A549 (cell line): ENCODE measurements at regions not wholly inside any gene's neighbourhood (a gene's known extent, or its start where the extent isn't known, plus 50 kb on each side); places are given as distances from the start of the nearest gene placed in this dataset.

Experiments used
- ATAC-seq, 2 experiments: fragments of 200-7000 bp in 1 of 2; fragments of >200 bp in 1 of 2; cut with Nextera tagmentation in 1 of 2; cut with Tn5 transposase in 1 of 2; 3 replicates each; pipeline versions ENCODE4 v1.8.0 to v1.9.1; 2018 to 2020; ENCODE audit warnings: mild to moderate bottlenecking in 1 of 2, moderate library complexity in 1 of 2
- CTCF ChIA-PET: fragments of 300-600 bp; sonication (Branson Sonifier 250); formaldehyde crosslinking; extraction: SDS; loops from one replicate; lab custom pipeline; 2021; ENCODE audit warnings: antibody characterized with exemption, inconsistent platforms; lab: Yijun Ruan, JAX
- POLR2A ChIA-PET: fragments of 350-600 bp; formaldehyde crosslinking; extraction: SDS; loops from one replicate; lab custom pipeline; 2021; ENCODE audit warnings: antibody characterized with exemption, inconsistent platforms; lab: Yijun Ruan, JAX
- DNase-seq, 2 experiments: peaks; one replicate each; pipeline versions ENCODE4 v3.0.0 to v3.0.0-alpha.2; 2011 to 2016; ENCODE audit warnings: low read depth in 1 of 2, low spot score in 1 of 2
- FAIRE-seq: peaks from 2 replicates; lab custom pipeline; 2011; peaks lifted over from hg19 to GRCh38; lab: Jason Lieb, UNC
- H3K27ac ChIP-seq, 2 experiments: fragments of >200 bp; sonication (Bioruptor Twin); formaldehyde crosslinking; 3 replicates each; pipeline ENCODE4 v1.5.1; 2016 to 2017
- H3K4me1 ChIP-seq: fragments of >200 bp; sonication (Bioruptor Twin); formaldehyde crosslinking; 3 replicates; pipeline ENCODE4 v1.6.1; 2016
- H3K4me2 ChIP-seq: fragments of >200 bp; sonication (Bioruptor Twin); formaldehyde crosslinking; 3 replicates; pipeline ENCODE4 v1.6.1; 2016
- H3K4me3 ChIP-seq: fragments of >200 bp; sonication (Bioruptor Twin); formaldehyde crosslinking; 3 replicates; pipeline ENCODE4 v1.5.1; 2016
- H3K9me3 ChIP-seq: fragments of >200 bp; sonication (Bioruptor Twin); formaldehyde crosslinking; 3 replicates; pipeline ENCODE4 v1.6.1; 2016
- ATOH8 ChIP-seq: fragments of 250-450 bp; sonication (Bioruptor Pico); IDR thresholded peaks from 2 replicates; pipeline ENCODE4 v1.5.0; 2020; ENCODE audit warnings: low read depth, mild to moderate bottlenecking, moderate library complexity
- BHLHE40 ChIP-seq: IDR thresholded peaks from 2 replicates; pipeline ENCODE4 v1.6.1; 2012; ENCODE audit warnings: low read depth, low read length, inconsistent platforms
- CBX8 ChIP-seq: fragments of 200-600 bp; sonication (generic); IDR thresholded peaks from 2 replicates; pipeline ENCODE4 v1.6.1; 2016
- EHF ChIP-seq: fragments of 250-450 bp; sonication (Bioruptor Pico); IDR thresholded peaks from 2 replicates; pipeline ENCODE4 v1.5.0; 2020; ENCODE audit warnings: mild to moderate bottlenecking
- FOSB ChIP-seq: fragments of 250-450 bp; sonication (Bioruptor Pico); IDR thresholded peaks from 2 replicates; pipeline ENCODE4 v1.5.0; 2020; ENCODE audit warnings: mild to moderate bottlenecking, moderate library complexity
- FOSL2 ChIP-seq, 2 experiments: fragments of 450-650 bp in 1 of 2; fragments of >200 bp in 1 of 2; sonication (Bioruptor Twin) in 1 of 2; formaldehyde crosslinking; IDR thresholded peaks; 2 replicates each; pipeline versions ENCODE4 v1.5.0 to v1.6.1; 2016 to 2020; ENCODE audit warnings: mild to moderate bottlenecking in 1 of 2, moderate library complexity in 1 of 2
- HES2 ChIP-seq: fragments of >200 bp; sonication (Bioruptor Twin); formaldehyde crosslinking; IDR thresholded peaks from 2 replicates; pipeline ENCODE4 v1.6.1; 2016
- HMGXB4 ChIP-seq: fragments of 250-450 bp; sonication (Bioruptor Pico); IDR thresholded peaks from 2 replicates; pipeline ENCODE4 v1.5.0; 2021; ENCODE audit warnings: mild to moderate bottlenecking, moderate library complexity, borderline replicate concordance
- JUNB ChIP-seq: fragments of >200 bp; sonication (Bioruptor Twin); formaldehyde crosslinking; IDR thresholded peaks from 2 replicates; pipeline ENCODE4 v1.6.1; 2016
- MAX ChIP-seq: IDR thresholded peaks from 2 replicates; pipeline ENCODE4 v1.6.1; 2012
- MAZ ChIP-seq: fragments of 150-350 bp; IDR thresholded peaks from 2 replicates; pipeline ENCODE4 v1.6.1; 2014; ENCODE audit warnings: antibody characterized with exemption, low read depth, low read length, borderline replicate concordance
- RAD21 ChIP-seq, 2 experiments: fragments of >200 bp in 1 of 2; sonication (Bioruptor Twin) in 1 of 2; formaldehyde crosslinking in 1 of 2; IDR thresholded peaks in 1 of 2; conservative IDR thresholded peaks in 1 of 2; 2 replicates in 1 of 2; 3 replicates in 1 of 2; pipeline ENCODE4 v1.6.1; 2012 to 2018; ENCODE audit warnings: inconsistent platforms in 1 of 2
- RCOR1 ChIP-seq: fragments of 150-350 bp; IDR thresholded peaks from 2 replicates; pipeline ENCODE4 v1.6.1; 2014; ENCODE audit warnings: antibody characterized with exemption, low read length, low read depth
- REST ChIP-seq: fragments of 200-600 bp; sonication (generic); IDR thresholded peaks from 2 replicates; pipeline ENCODE4 v1.6.1; 2016; ENCODE audit warnings: antibody characterized with exemption, mild to moderate bottlenecking, moderate library complexity
- SMC3 ChIP-seq: fragments of >200 bp; sonication (Bioruptor Twin); formaldehyde crosslinking; IDR thresholded peaks from 3 replicates; pipeline ENCODE4 v1.6.1; 2018; ENCODE audit warnings: inconsistent platforms
- SREBF2 ChIP-seq: fragments of 450-650 bp; IDR thresholded peaks from 2 replicates; pipeline ENCODE4 v1.6.1; 2014; ENCODE audit warnings: mild to moderate bottlenecking, moderate library complexity
- TP53 ChIP-seq: fragments of 250-450 bp; sonication (Bioruptor Pico); IDR thresholded peaks from 2 replicates; pipeline ENCODE4 v1.5.0; 2021; ENCODE audit warnings: mild to moderate bottlenecking, moderate library complexity
- ZC3H11A ChIP-seq: fragments of 450-650 bp; IDR thresholded peaks from 2 replicates; pipeline ENCODE4 v1.6.1; 2014; ENCODE audit warnings: antibody characterized with exemption, mild to moderate bottlenecking
- ZFP36 ChIP-seq: fragments of 450-650 bp; IDR thresholded peaks from 2 replicates; pipeline ENCODE4 v1.6.1; 2014; ENCODE audit warnings: borderline replicate concordance; ENCODE audit not compliant: partially characterized antibody
- ZNF302 ChIP-seq: fragments of 250-450 bp; sonication (Bioruptor Pico); IDR thresholded peaks from 2 replicates; pipeline ENCODE4 v1.9.0; 2021; ENCODE audit warnings: inconsistent platforms, mild to moderate bottlenecking, moderate library complexity
- ZSCAN20 ChIP-seq: fragments of 250-450 bp; sonication (Bioruptor Pico); IDR thresholded peaks from 2 replicates; pipeline ENCODE4 v1.8.0; 2022; ENCODE audit warnings: mild to moderate bottlenecking, moderate library complexity
- WGBS: methylation state at CpG from one replicate; pipeline ENCODE4 v1.1.6; 2017; ENCODE audit errors: missing lambda C conversion rate; 5-methylcytosine and 5-hydroxymethylcytosine counted together
- TF ChIP-seq, protein P1 (sequence below): fragments of >200 bp; sonication (Bioruptor Twin); formaldehyde crosslinking; IDR thresholded peaks from 3 replicates; pipeline ENCODE4 v1.5.1; 2016
- TF ChIP-seq, protein P2 (sequence below): IDR thresholded peaks from 2 replicates; pipeline ENCODE4 v1.6.1; 2012; ENCODE audit warnings: low read depth, borderline replicate concordance

DNA sequence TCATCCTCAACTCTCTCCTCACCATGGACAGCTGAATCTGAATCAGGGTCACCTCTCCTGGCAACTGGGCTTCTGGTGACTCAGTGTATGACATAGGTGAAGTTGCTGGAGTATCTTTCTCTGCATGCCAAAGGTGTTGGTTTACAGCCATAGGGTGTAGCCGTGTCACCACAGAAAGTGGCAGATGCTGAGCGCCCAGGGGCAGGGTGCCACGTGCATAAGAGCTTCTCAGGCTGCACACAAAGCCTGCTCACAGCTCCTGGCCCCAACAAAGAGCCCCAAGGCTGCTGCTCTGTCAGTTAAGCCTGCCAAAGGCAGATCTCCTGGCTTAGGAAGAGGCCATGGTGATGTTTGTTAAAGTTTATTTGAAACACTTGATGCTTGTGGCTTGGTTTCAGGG, 297.7 kb upstream of the WWC1 start:
- DNase-seq = no peak
- CTCF ChIA-PET = no interaction called here
- ATAC-seq = no peak
- Histone ChIP-seq H3K4me1 (no peaks in the 10 kb centered on the region), H3K4me3 (no peak overlapping the region), H3K9me3 (no peaks in the 10 kb centered on the region), H3K27ac (no peak overlapping the region), H3K4me2 (no peak overlapping the region)
- WGBS = 0% methylated on average over 3 of the region's 3 CpGs
- POLR2A ChIA-PET = no interaction called here
- no peak for FAIRE-seq
- TF ChIP-seq RCOR1 (no peak), ZSCAN20 (CRISPR knock-in tag) (no peak), SMC3 (no peak), EHF (CRISPR knock-in tag) (no peak), SREBF2 (no peak), MAZ (no peak), JUNB (no peak), FOSL2 (IDR thresholded peaks at IDR 0.05) (no peak), FOSL2 (CRISPR knock-in tag; IDR thresholded peaks at IDR 0.05) (no peak), RAD21 (conservative IDR thresholded peaks at IDR 0.05 in 1 of 2, IDR thresholded peaks at IDR 0.05 in 1 of 2) (no peak), ATOH8 (CRISPR knock-in tag) (no peak), MAX (no peak)
- TF ChIP-seq, protein P1, sequence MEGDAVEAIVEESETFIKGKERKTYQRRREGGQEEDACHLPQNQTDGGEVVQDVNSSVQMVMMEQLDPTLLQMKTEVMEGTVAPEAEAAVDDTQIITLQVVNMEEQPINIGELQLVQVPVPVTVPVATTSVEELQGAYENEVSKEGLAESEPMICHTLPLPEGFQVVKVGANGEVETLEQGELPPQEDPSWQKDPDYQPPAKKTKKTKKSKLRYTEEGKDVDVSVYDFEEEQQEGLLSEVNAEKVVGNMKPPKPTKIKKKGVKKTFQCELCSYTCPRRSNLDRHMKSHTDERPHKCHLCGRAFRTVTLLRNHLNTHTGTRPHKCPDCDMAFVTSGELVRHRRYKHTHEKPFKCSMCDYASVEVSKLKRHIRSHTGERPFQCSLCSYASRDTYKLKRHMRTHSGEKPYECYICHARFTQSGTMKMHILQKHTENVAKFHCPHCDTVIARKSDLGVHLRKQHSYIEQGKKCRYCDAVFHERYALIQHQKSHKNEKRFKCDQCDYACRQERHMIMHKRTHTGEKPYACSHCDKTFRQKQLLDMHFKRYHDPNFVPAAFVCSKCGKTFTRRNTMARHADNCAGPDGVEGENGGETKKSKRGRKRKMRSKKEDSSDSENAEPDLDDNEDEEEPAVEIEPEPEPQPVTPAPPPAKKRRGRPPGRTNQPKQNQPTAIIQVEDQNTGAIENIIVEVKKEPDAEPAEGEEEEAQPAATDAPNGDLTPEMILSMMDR = no peak
- TF ChIP-seq, protein P2, sequence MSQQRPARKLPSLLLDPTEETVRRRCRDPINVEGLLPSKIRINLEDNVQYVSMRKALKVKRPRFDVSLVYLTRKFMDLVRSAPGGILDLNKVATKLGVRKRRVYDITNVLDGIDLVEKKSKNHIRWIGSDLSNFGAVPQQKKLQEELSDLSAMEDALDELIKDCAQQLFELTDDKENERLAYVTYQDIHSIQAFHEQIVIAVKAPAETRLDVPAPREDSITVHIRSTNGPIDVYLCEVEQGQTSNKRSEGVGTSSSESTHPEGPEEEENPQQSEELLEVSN = no peak

- Histone ChIP-seq H3K4me2 (no peak overlapping the region), H3K27ac (no peak overlapping the region), H3K4me3 (no peak overlapping the region), H3K4me1 (no peaks in the 10 kb centered on the region), H3K9me3 (no peaks in the 10 kb centered on the region)
- DNase-seq = no peak
- POLR2A ChIA-PET = no interaction called here
- no peak for ATAC-seq
- CTCF ChIA-PET = interaction anchor here (0.6 kb wide), 1 partner anchor 10 kb away, joined by 3 read pairs; no protein-coding TSS in a partner anchor
- TF ChIP-seq MAX (no peak), ZNF302 (CRISPR knock-in tag) (no peak), FOSL2 (IDR thresholded peaks at IDR 0.05) (no peak), FOSL2 (CRISPR knock-in tag; IDR thresholded peaks at IDR 0.05) (no peak), REST (no peak), ZC3H11A (no peak), ATOH8 (CRISPR knock-in tag) (no peak), FOSB (CRISPR knock-in tag) (no peak), TP53 (CRISPR knock-in tag) (no peak), ZFP36 (no peak), HES2 (no peak), HMGXB4 (CRISPR knock-in tag) (no peak), ZSCAN20 (CRISPR knock-in tag) (no peak), BHLHE40 (no peak), CBX8 (no peak)
- WGBS = 34% methylated on average over 11 of the region's 11 CpGs
- no peak for FAIRE-seq
Observed at GRCh38 chr5:167995844-167996425, 295.5 kb upstream of the WWC1 start.
